SU-DHL-6 (cell line): ENCODE measurements at regions not wholly inside any gene's neighbourhood (a gene's known extent, or its start where the extent isn't known, plus 50 kb on each side); places are given as distances from the start of the nearest gene placed in this dataset.

ENCODE experiments used
- EZH2phosphoT487 ChIP-seq: fragments of 200-600 bp; sonication (generic), shearing (Covaris generic); conservative IDR thresholded peaks from 2 replicates; pipeline ENCODE4 v1.6.1; 2018; ENCODE audit warnings: mild to moderate bottlenecking, antibody characterized with exemption, low read length, moderate library complexity, mixed read lengths
- TF ChIP-seq, protein P1 (sequence below): fragments of 200-600 bp; sonication (generic); IDR thresholded peaks from one replicate; pipeline ENCODE4 v1.5.1; 2017; ENCODE audit warnings: antibody characterized with exemption, mild to moderate bottlenecking, low read length, moderate library complexity; ENCODE audit not compliant: insufficient read depth, poor library complexity, severe bottlenecking

DNA sequence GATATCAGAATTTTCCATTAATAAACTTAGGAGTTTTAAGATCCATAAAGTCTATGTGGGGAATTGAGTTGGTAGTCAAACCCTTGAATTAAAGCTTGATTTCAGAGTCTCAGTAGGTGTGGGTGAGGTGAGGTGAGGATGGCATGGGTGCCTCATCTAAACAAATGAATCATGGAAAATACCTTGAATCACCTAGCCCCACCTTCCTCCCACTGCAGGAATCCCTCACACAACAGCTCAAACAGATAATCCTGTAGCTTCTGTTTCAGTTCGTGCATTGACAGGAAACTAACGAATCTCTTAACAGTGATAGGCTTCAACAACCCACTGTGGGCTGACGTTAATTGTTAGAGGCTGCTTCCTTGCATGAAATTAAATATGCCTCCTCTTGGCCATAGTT lies 185.0 kb downstream of the SREK1 start:
- TF ChIP-seq, protein P1, sequence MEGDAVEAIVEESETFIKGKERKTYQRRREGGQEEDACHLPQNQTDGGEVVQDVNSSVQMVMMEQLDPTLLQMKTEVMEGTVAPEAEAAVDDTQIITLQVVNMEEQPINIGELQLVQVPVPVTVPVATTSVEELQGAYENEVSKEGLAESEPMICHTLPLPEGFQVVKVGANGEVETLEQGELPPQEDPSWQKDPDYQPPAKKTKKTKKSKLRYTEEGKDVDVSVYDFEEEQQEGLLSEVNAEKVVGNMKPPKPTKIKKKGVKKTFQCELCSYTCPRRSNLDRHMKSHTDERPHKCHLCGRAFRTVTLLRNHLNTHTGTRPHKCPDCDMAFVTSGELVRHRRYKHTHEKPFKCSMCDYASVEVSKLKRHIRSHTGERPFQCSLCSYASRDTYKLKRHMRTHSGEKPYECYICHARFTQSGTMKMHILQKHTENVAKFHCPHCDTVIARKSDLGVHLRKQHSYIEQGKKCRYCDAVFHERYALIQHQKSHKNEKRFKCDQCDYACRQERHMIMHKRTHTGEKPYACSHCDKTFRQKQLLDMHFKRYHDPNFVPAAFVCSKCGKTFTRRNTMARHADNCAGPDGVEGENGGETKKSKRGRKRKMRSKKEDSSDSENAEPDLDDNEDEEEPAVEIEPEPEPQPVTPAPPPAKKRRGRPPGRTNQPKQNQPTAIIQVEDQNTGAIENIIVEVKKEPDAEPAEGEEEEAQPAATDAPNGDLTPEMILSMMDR: no peak
- no peak for TF ChIP-seq EZH2phosphoT487
